SK-N-SH (cell line): ENCODE measurements at regions not wholly inside any gene's neighbourhood (a gene's known extent, or its start where the extent isn't known, plus 50 kb on each side); places are given as distances from the start of the nearest gene placed in this dataset.

Experiments
- CTCF ChIA-PET: fragments of 300-600, 350-600 bp; formaldehyde crosslinking; extraction: SDS; loops from one replicate; lab custom pipeline; 2021; lab: Yijun Ruan, JAX
- POLR2A ChIA-PET: fragments of 350-600 bp; sonication (Branson Sonifier 250); formaldehyde crosslinking; extraction: SDS; loops from one replicate; lab custom pipeline; 2020; ENCODE audit warnings: antibody characterized with exemption, inconsistent platforms; lab: Yijun Ruan, JAX
- DNase-seq: peaks from one replicate; pipeline ENCODE4 v3.0.0; 2012
- H2AFZ ChIP-seq: fragments of 200-600 bp; sonication (generic); 2 replicates; pipeline ENCODE4 v1.8.1; 2016; ENCODE audit warnings: antibody characterized with exemption, mild to moderate bottlenecking, low read depth
- H3F3A ChIP-seq: fragments of 200-600 bp; sonication (generic); replicated peaks from 2 replicates; pipeline ENCODE3; 2016; ENCODE audit warnings: antibody characterized with exemption, mild to moderate bottlenecking; ENCODE audit not compliant: insufficient read depth
- H3K27ac ChIP-seq, 2 experiments: fragments of 200-500 bp in 1 of 2; fragments of 200-600 bp in 1 of 2; sonication (Bioruptor generic) in 1 of 2; sonication (generic), shearing (Covaris generic) in 1 of 2; 2 replicates each; pipeline versions ENCODE4 v1.5.1 to v1.6.1; 2014 to 2016; ENCODE audit warnings: low read depth in 2 of 2, inconsistent platforms in 1 of 2, low read length in 1 of 2, mild to moderate bottlenecking in 1 of 2, mixed read lengths in 1 of 2
- H3K27me3 ChIP-seq: fragments of 200-600 bp; sonication (generic), shearing (Covaris generic); 2 replicates; pipeline ENCODE4 v1.6.1; 2016; ENCODE audit warnings: mixed run types; ENCODE audit not compliant: insufficient read depth
- H3K36me3 ChIP-seq, 2 experiments: fragments of 200-500 bp in 1 of 2; fragments of 200-600 bp in 1 of 2; sonication (Bioruptor generic) in 1 of 2; sonication (generic) in 1 of 2; replicated peaks in 1 of 2; 2 replicates each; pipeline versions ENCODE3 to v1.5.1; 2014 to 2016; ENCODE audit warnings: low read length in 1 of 2, mild to moderate bottlenecking in 1 of 2; ENCODE audit not compliant: insufficient read depth in 2 of 2, control insufficient read depth in 1 of 2
- H3K4me1 ChIP-seq, 2 experiments: fragments of 200-500 bp in 1 of 2; fragments of 200-600 bp in 1 of 2; sonication (Bioruptor generic) in 1 of 2; sonication (generic), shearing (Covaris generic) in 1 of 2; 2 replicates each; pipeline versions ENCODE4 v1.5.1 to v1.6.1; 2014 to 2016; ENCODE audit warnings: low read depth in 1 of 2, low read length in 1 of 2, mixed run types in 1 of 2; ENCODE audit not compliant: insufficient read depth in 2 of 2, control insufficient read depth in 1 of 2
- H3K4me2 ChIP-seq: fragments of 200-600 bp; sonication (generic), shearing (Covaris generic); 2 replicates; pipeline ENCODE4 v1.6.1; 2017; ENCODE audit warnings: mixed run types
- H3K4me3 ChIP-seq, 2 experiments: fragments of 200-500 bp in 1 of 2; fragments of 200-600 bp in 1 of 2; sonication (Bioruptor generic) in 1 of 2; sonication (generic), shearing (Covaris generic) in 1 of 2; 2 replicates each; pipeline versions ENCODE4 v1.5.1 to v1.8.1; 2014 to 2016; ENCODE audit warnings: low read depth in 2 of 2, inconsistent platforms in 1 of 2, low read length in 1 of 2, mild to moderate bottlenecking in 1 of 2, mixed read lengths in 1 of 2, moderate library complexity in 1 of 2
- H3K79me2 ChIP-seq: fragments of 200-600 bp; sonication (generic); 2 replicates; pipeline ENCODE4 v1.8.1; 2017; ENCODE audit warnings: mild to moderate bottlenecking; ENCODE audit not compliant: insufficient read depth
- H3K9ac ChIP-seq: fragments of 200-600 bp; sonication (generic); 2 replicates; pipeline ENCODE4 v1.6.1; 2017; ENCODE audit warnings: mixed run types
- H3K9me2 ChIP-seq: fragments of 200-600 bp; sonication (generic); 2 replicates; pipeline ENCODE4 v1.6.1; 2017; ENCODE audit warnings: mixed run types
- H3K9me3 ChIP-seq: fragments of 200-600 bp; sonication (generic); 2 replicates; pipeline ENCODE4 v1.6.1; 2017; ENCODE audit warnings: mixed run types, mild to moderate bottlenecking, moderate library complexity
- H4K20me1 ChIP-seq: fragments of 200-600 bp; sonication (generic); 2 replicates; pipeline ENCODE4 v1.6.1; 2017; ENCODE audit warnings: mild to moderate bottlenecking, mixed run types; ENCODE audit not compliant: insufficient read depth
- CTCF ChIP-seq: fragments of 200-600 bp; sonication (generic); IDR thresholded peaks from 2 replicates; pipeline ENCODE4 v1.6.1; 2017; ENCODE audit warnings: antibody characterized with exemption, mild to moderate bottlenecking, moderate library complexity
- FOSL2 ChIP-seq: IDR thresholded peaks from 2 replicates; pipeline ENCODE4 v1.4.0; 2012; ENCODE audit warnings: low read depth, mild to moderate bottlenecking, moderate library complexity, borderline replicate concordance
- FOXJ3 ChIP-seq: sonication (generic); formaldehyde crosslinking; IDR thresholded peaks from 2 replicates; pipeline ENCODE4 v1.5.1; 2020; ENCODE audit warnings: mild to moderate bottlenecking, missing genetic modification reagents
- FOXM1 ChIP-seq: IDR thresholded peaks from 2 replicates; pipeline ENCODE4 v1.4.0; 2012; ENCODE audit warnings: low read depth, mild to moderate bottlenecking
- GABPA ChIP-seq: IDR thresholded peaks from 2 replicates; pipeline ENCODE4 v1.4.0; 2012; ENCODE audit warnings: low read depth, mild to moderate bottlenecking
- JUND ChIP-seq: IDR thresholded peaks from 2 replicates; pipeline ENCODE4 v1.4.0; 2012
- RFX5 ChIP-seq: IDR thresholded peaks from 2 replicates; pipeline ENCODE4 v1.6.1; 2012; ENCODE audit warnings: mild to moderate bottlenecking, improper control_type of control experiment, low read length
- RXRA ChIP-seq: IDR thresholded peaks from 2 replicates; pipeline ENCODE4 v1.4.0; 2012; ENCODE audit warnings: low read depth, mild to moderate bottlenecking, borderline replicate concordance
- SIN3A ChIP-seq: IDR thresholded peaks from 2 replicates; pipeline ENCODE4 v1.6.1; 2012; ENCODE audit warnings: low read depth, mild to moderate bottlenecking, low read length, moderate library complexity, borderline replicate concordance
- SMC3 ChIP-seq: IDR thresholded peaks from 2 replicates; pipeline ENCODE4 v1.6.1; 2012; ENCODE audit warnings: low read depth, low read length, improper control_type of control experiment
- TAF1 ChIP-seq: IDR thresholded peaks from 2 replicates; pipeline ENCODE4 v1.6.1; 2012; ENCODE audit warnings: low read depth, mild to moderate bottlenecking, low read length, moderate library complexity, borderline replicate concordance
- TEAD4 ChIP-seq: IDR thresholded peaks from 2 replicates; pipeline ENCODE4 v1.4.0; 2012; ENCODE audit warnings: mild to moderate bottlenecking, borderline replicate concordance; ENCODE audit not compliant: insufficient read depth
- USF1 ChIP-seq: IDR thresholded peaks from 2 replicates; pipeline ENCODE4 v1.4.0; 2012; ENCODE audit warnings: low read depth, borderline replicate concordance
- ZBTB33 ChIP-seq: IDR thresholded peaks from 2 replicates; pipeline ENCODE4 v1.4.0; 2012; ENCODE audit warnings: low read depth, borderline replicate concordance
- TF ChIP-seq, protein P1 (sequence below): IDR thresholded peaks from 2 replicates; pipeline ENCODE4 v1.6.1; 2012; ENCODE audit warnings: mild to moderate bottlenecking, low read depth, low read length, moderate library complexity
- TF ChIP-seq, protein P2 (sequence below): fragments of 150-350 bp; IDR thresholded peaks from 2 replicates; pipeline ENCODE4 v1.6.1; 2017; ENCODE audit warnings: antibody characterized with exemption, low read length, low read depth, borderline replicate concordance

DNA sequence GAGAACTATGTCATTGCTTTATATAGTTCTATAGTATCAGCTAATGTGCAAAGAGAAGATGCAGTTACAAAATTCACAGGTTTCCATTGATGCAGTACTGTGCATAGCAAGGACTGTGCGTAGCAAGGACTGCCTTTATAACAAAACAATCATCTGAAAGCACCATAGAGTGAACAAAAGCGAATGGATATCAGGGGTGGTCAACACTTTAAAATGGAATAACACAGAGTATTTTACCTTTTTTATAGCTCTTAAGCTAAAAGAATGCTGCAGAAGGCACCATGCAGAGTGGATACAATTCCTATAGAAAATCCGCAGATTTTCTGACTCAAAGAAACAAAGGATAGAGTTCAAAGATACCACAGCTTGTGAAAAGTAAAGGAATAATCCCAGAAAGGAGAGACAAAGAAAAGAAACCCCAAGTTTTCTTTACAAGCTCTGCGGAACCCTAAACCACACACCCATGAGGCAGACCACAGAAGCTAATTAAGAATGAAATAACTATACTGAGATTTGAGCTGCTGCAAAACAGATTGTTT, 229.9 kb upstream of the DTNA start (continued):
- TF ChIP-seq, protein P1, sequence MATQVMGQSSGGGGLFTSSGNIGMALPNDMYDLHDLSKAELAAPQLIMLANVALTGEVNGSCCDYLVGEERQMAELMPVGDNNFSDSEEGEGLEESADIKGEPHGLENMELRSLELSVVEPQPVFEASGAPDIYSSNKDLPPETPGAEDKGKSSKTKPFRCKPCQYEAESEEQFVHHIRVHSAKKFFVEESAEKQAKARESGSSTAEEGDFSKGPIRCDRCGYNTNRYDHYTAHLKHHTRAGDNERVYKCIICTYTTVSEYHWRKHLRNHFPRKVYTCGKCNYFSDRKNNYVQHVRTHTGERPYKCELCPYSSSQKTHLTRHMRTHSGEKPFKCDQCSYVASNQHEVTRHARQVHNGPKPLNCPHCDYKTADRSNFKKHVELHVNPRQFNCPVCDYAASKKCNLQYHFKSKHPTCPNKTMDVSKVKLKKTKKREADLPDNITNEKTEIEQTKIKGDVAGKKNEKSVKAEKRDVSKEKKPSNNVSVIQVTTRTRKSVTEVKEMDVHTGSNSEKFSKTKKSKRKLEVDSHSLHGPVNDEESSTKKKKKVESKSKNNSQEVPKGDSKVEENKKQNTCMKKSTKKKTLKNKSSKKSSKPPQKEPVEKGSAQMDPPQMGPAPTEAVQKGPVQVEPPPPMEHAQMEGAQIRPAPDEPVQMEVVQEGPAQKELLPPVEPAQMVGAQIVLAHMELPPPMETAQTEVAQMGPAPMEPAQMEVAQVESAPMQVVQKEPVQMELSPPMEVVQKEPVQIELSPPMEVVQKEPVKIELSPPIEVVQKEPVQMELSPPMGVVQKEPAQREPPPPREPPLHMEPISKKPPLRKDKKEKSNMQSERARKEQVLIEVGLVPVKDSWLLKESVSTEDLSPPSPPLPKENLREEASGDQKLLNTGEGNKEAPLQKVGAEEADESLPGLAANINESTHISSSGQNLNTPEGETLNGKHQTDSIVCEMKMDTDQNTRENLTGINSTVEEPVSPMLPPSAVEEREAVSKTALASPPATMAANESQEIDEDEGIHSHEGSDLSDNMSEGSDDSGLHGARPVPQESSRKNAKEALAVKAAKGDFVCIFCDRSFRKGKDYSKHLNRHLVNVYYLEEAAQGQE: no peak
- no peak for TF ChIP-seq RXRA
- TF ChIP-seq TEAD4: no peak
- TF ChIP-seq, protein P2, sequence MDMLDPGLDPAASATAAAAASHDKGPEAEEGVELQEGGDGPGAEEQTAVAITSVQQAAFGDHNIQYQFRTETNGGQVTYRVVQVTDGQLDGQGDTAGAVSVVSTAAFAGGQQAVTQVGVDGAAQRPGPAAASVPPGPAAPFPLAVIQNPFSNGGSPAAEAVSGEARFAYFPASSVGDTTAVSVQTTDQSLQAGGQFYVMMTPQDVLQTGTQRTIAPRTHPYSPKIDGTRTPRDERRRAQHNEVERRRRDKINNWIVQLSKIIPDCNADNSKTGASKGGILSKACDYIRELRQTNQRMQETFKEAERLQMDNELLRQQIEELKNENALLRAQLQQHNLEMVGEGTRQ: no peak
- TF ChIP-seq SIN3A: no peak
- no peak for TF ChIP-seq GABPA
- TF ChIP-seq CTCF: no peak
- no peak for TF ChIP-seq JUND
- no peak for TF ChIP-seq FOXJ3 (CRISPR knock-in tag)
- no peak for TF ChIP-seq TAF1
- TF ChIP-seq RFX5: no peak

DNA sequence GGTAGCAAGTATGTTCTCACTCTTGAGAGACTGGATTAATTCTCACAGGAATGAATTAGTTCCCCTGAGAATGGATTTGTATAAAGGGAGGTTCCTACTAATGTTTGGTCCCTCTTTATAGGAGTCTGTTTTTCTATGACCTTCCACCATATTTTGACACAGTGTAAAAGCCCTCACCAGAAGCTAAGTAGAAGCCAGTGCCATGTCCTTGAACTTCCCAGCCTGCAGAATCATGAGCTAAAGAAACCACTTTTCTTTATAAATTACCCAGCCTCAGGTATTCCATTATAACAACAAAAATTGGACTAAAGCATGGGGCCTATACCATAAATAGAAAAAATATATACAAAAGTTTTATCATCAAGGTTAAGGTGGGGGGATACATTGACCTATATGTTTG, 227.9 kb upstream of the DTNA start:
- H2AFZ ChIP-seq: no peak overlapping the region
- no peak overlapping the region for H3K4me2 ChIP-seq
- no peak overlapping the region for H3K27ac ChIP-seq
- H3K79me2 ChIP-seq: no peaks in the 10 kb centered on the region
- no peaks in the 10 kb centered on the region for H3K36me3 ChIP-seq
- no peaks in the 10 kb centered on the region for H3F3A ChIP-seq
- H4K20me1 ChIP-seq: no peaks in the 10 kb centered on the region
- H3K9me2 ChIP-seq: no peaks in the 10 kb centered on the region
- no peaks in the 10 kb centered on the region for H3K9me3 ChIP-seq
- H3K4me1 ChIP-seq: no peaks in the 10 kb centered on the region
- H3K9ac ChIP-seq: no peak overlapping the region
- H3K4me3 ChIP-seq: no peak overlapping the region
- POLR2A ChIA-PET: no interaction called here
- no peak for DNase-seq
- H3K27me3 ChIP-seq: no peaks in the 10 kb centered on the region
- CTCF ChIA-PET: no interaction called here
- TF ChIP-seq ZBTB33 (no peak), FOSL2 (no peak), CTCF (no peak), USF1 (no peak), FOXM1 (no peak), SMC3 (no peak)
- TF ChIP-seq, protein P1: no peak
